ENCODE measurements at regions not wholly inside any gene's neighbourhood (a gene's known extent, or its start where the extent isn't known, plus 50 kb on each side); places are given as distances from the start of the nearest gene placed in this dataset.

GRCh38 chr5:136766456-136766855 is 401.1 kb upstream of the TRPC7 start:
- TF ChIP-seq POLR2A (IDR thresholded peaks at IDR 0.05; ENCODE audit: low read depth, low read length), result no peak
- no peak for TF ChIP-seq POLR2AphosphoS5 (IDR thresholded peaks at IDR 0.05; ENCODE audit: low read depth, low read length)
- no peak for TF ChIP-seq TAF1 (IDR thresholded peaks at IDR 0.05; ENCODE audit: low read depth, low read length)
- TF ChIP-seq SPI1 (IDR thresholded peaks at IDR 0.05; ENCODE audit: low read depth, low read length), result no peak
- TF ChIP-seq PAX5 (IDR thresholded peaks at IDR 0.05; ENCODE audit: insufficient read depth, low read length, severe bottlenecking), result no peak

Data from GM12891 (cell line).